HEK293 (cell line): ENCODE measurements at regions not wholly inside any gene's neighbourhood (a gene's known extent, or its start where the extent isn't known, plus 50 kb on each side); places are given as distances from the start of the nearest gene placed in this dataset.

Experiments used
- CTCF ChIA-PET: fragments of 350-600 bp; formaldehyde crosslinking; extraction: SDS; loops from one replicate; lab custom pipeline; 2021; ENCODE audit warnings: antibody characterized with exemption; lab: Yijun Ruan, JAX
- POLR2A ChIA-PET: fragments of 300-600 bp; formaldehyde crosslinking; extraction: SDS; loops from one replicate; lab custom pipeline; 2020; ENCODE audit warnings: antibody characterized with exemption, inconsistent platforms; lab: Yijun Ruan, JAX
- H3K27ac ChIP-seq: fragments of 200-500 bp; sonication (Bioruptor generic); 2 replicates; pipeline ENCODE4 v1.5.1; 2014; ENCODE audit warnings: low read depth, low read length, control low read depth, inconsistent platforms; ENCODE audit errors: extremely low read depth
- H3K36me3 ChIP-seq, 2 experiments: fragments of 200-500 bp in 1 of 2; sonication (Bioruptor generic) in 1 of 2; 1 replicate in 1 of 2; 2 replicates in 1 of 2; pipeline ENCODE4 v1.5.1; 2014 to 2017; ENCODE audit warnings: inconsistent platforms in 2 of 2, low read length in 2 of 2; ENCODE audit not compliant: control insufficient read depth in 2 of 2, insufficient read depth in 1 of 2
- H3K4me1 ChIP-seq: fragments of 200-500 bp; sonication (Bioruptor generic); 2 replicates; pipeline ENCODE4 v1.5.1; 2014; ENCODE audit warnings: mild to moderate bottlenecking, low read length, inconsistent platforms; ENCODE audit not compliant: control insufficient read depth, insufficient read depth
- H3K4me3 ChIP-seq: 2 replicates; pipeline ENCODE4 v1.5.1; 2011; ENCODE audit warnings: low read depth, mild to moderate bottlenecking, control low read depth, low read length, moderate library complexity
- H3K9me3 ChIP-seq: fragments of 200-500 bp; sonication (Bioruptor generic); 2 replicates; pipeline ENCODE4 v1.5.1; 2014; ENCODE audit warnings: low read depth, low read length, inconsistent platforms; ENCODE audit not compliant: control insufficient read depth, insufficient read depth
- MEIS1 ChIP-seq: sonication (generic); formaldehyde crosslinking; IDR thresholded peaks from 2 replicates; pipeline ENCODE4 v1.8.1; 2022; ENCODE audit warnings: missing genetic modification reagents, mild to moderate bottlenecking, borderline replicate concordance
- SCRT1 ChIP-seq: fragments of 450-650 bp; formaldehyde crosslinking; IDR thresholded peaks from 2 replicates; pipeline ENCODE4 v1.5.1; 2016; ENCODE audit warnings: missing biosample characterization, missing genetic modification characterization, borderline replicate concordance
- ZNF19 ChIP-seq: fragments of 450-650 bp; formaldehyde crosslinking; IDR thresholded peaks from 2 replicates; pipeline ENCODE4; 2016; ENCODE audit warnings: missing biosample characterization, missing genetic modification characterization, low read depth
- ZNF202 ChIP-seq: fragments of 450-650 bp; formaldehyde crosslinking; IDR thresholded peaks from 2 replicates; pipeline ENCODE4 v1.5.1; 2016; ENCODE audit warnings: missing biosample characterization, missing genetic modification characterization, borderline replicate concordance
- ZNF292 ChIP-seq: fragments of 450-650 bp; formaldehyde crosslinking; IDR thresholded peaks from 2 replicates; pipeline ENCODE4 v1.5.1; 2016; ENCODE audit warnings: low read depth, missing biosample characterization, missing genetic modification characterization, borderline replicate concordance
- ZNF423 ChIP-seq: fragments of 450-650 bp; formaldehyde crosslinking; IDR thresholded peaks from 2 replicates; pipeline ENCODE4 v1.5.1; 2016; ENCODE audit warnings: missing biosample characterization, missing genetic modification characterization
- ZNF473 ChIP-seq: fragments of 450-650 bp; formaldehyde crosslinking; IDR thresholded peaks from 2 replicates; pipeline ENCODE4 v1.5.1; 2017; ENCODE audit warnings: missing biosample characterization, missing genetic modification characterization
- ZNF555 ChIP-seq: fragments of 450-650 bp; formaldehyde crosslinking; conservative IDR thresholded peaks from 2 replicates; pipeline ENCODE4 v1.5.1; 2017; ENCODE audit warnings: missing biosample characterization, mild to moderate bottlenecking, missing genetic modification characterization, inconsistent platforms
- ZNF558 ChIP-seq: fragments of 450-650 bp; formaldehyde crosslinking; IDR thresholded peaks from 2 replicates; pipeline ENCODE4 v1.5.1; 2016; ENCODE audit warnings: missing biosample characterization, missing genetic modification characterization
- ZNF624 ChIP-seq: fragments of 450-650 bp; formaldehyde crosslinking; IDR thresholded peaks from 2 replicates; pipeline ENCODE4 v1.5.1; 2017; ENCODE audit warnings: missing biosample characterization, missing genetic modification characterization
- ZNF664 ChIP-seq: fragments of 450-650 bp; formaldehyde crosslinking; IDR thresholded peaks from 2 replicates; pipeline ENCODE4 v1.5.1; 2016; ENCODE audit warnings: missing biosample characterization, missing genetic modification characterization
- ZSCAN23 ChIP-seq: fragments of 450-650 bp; formaldehyde crosslinking; IDR thresholded peaks from 2 replicates; pipeline ENCODE4 v1.5.1; 2016; ENCODE audit warnings: missing biosample characterization, missing genetic modification characterization
- TF ChIP-seq, protein P1 (sequence below): fragments of 450-650 bp; formaldehyde crosslinking; conservative IDR thresholded peaks from 2 replicates; pipeline ENCODE4 v1.5.1; 2016; ENCODE audit warnings: low read depth, missing biosample characterization, missing genetic modification characterization
- TF ChIP-seq, protein P2 (sequence below): fragments of 450-650 bp; formaldehyde crosslinking; IDR thresholded peaks from 2 replicates; pipeline ENCODE4 v1.5.1; 2016; ENCODE audit warnings: missing biosample characterization, missing genetic modification characterization
- TF ChIP-seq, protein P3 (sequence below): fragments of 450-650 bp; formaldehyde crosslinking; IDR thresholded peaks from 2 replicates; pipeline ENCODE4 v1.5.1; 2016; ENCODE audit warnings: missing biosample characterization, missing genetic modification characterization

DNA sequence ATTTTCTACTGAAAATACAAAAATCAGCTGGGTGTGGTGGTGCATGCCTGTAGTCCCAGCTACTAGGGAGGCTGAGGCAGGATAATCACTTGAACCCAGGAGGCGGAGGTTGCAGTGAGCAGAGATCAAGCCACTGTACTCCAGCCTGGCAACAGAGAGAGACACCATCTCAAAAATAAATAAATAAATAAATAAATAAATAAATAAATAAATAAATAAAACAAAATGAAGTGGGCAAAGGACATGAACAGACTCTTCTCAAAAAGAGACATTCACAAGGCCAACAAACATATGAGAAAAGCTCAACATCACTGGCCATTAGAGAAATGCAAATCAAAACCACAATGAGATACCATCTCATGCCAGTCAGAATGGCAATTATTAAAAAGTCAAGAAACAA lies 1097.6 kb downstream of the FAT4 start (continued):
- TF ChIP-seq, protein P1, sequence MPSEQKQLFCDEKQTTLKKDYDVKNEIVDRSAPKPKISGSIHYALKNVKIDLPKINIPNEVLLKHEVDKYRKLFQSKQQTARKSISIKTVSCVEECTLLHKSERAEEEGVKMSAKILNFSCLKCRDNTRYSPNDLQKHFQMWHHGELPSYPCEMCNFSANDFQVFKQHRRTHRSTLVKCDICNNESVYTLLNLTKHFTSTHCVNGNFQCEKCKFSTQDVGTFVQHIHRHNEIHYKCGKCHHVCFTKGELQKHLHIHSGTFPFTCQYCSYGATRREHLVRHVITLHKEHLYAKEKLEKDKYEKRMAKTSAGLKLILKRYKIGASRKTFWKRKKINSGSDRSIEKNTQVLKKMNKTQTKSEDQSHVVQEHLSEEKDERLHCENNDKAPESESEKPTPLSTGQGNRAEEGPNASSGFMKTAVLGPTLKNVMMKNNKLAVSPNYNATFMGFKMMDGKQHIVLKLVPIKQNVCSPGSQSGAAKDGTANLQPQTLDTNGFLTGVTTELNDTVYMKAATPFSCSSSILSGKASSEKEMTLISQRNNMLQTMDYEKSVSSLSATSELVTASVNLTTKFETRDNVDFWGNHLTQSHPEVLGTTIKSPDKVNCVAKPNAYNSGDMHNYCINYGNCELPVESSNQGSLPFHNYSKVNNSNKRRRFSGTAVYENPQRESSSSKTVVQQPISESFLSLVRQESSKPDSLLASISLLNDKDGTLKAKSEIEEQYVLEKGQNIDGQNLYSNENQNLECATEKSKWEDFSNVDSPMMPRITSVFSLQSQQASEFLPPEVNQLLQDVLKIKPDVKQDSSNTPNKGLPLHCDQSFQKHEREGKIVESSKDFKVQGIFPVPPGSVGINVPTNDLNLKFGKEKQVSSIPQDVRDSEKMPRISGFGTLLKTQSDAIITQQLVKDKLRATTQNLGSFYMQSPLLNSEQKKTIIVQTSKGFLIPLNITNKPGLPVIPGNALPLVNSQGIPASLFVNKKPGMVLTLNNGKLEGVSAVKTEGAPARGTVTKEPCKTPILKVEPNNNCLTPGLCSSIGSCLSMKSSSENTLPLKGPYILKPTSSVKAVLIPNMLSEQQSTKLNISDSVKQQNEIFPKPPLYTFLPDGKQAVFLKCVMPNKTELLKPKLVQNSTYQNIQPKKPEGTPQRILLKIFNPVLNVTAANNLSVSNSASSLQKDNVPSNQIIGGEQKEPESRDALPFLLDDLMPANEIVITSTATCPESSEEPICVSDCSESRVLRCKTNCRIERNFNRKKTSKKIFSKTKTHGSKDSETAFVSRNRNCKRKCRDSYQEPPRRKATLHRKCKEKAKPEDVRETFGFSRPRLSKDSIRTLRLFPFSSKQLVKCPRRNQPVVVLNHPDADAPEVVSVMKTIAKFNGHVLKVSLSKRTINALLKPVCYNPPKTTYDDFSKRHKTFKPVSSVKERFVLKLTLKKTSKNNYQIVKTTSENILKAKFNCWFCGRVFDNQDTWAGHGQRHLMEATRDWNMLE (tag by site-specific recombination): peak; percentile 80
- TF ChIP-seq ZNF292 (tag by site-specific recombination): 0 out of 2 replicates have a peak, but pooled peaks have one; percentile 27
- peak; percentile 72; the same call in 1 of the 2 replicates for TF ChIP-seq ZNF558 (tag by site-specific recombination)
- peak; percentile 79 for TF ChIP-seq ZNF555 (tag by site-specific recombination)

DNA sequence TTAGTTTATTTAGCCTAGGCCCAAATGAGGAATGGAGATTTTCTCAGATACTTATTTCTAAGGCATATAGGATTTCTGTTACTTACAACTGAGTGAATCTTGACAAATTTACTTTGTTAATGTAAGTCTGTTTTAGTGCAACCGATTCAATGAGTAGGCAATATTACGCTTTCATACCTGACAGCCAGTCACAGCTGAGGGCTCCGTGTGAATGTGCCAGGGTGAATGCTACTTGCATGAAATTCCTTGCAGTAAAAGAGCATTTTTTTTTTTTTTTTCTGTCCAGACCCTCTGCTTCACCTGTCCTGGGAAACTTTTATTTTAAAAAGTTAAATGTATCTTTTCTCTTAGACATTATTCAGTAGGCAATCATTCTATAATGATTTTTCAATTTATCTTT lies 1100.0 kb downstream of the FAT4 start:
- Histone ChIP-seq H3K9me3 (no peaks in the 10 kb centered on the region), H3K36me3 (no peaks in the 10 kb centered on the region)
- CTCF ChIA-PET: no interaction called here
- TF ChIP-seq ZSCAN23 (tag by site-specific recombination): no peak
- TF ChIP-seq ZNF19 (tag by site-specific recombination): no peak
- no peak for TF ChIP-seq SCRT1 (tag by site-specific recombination)
- TF ChIP-seq, protein P2, sequence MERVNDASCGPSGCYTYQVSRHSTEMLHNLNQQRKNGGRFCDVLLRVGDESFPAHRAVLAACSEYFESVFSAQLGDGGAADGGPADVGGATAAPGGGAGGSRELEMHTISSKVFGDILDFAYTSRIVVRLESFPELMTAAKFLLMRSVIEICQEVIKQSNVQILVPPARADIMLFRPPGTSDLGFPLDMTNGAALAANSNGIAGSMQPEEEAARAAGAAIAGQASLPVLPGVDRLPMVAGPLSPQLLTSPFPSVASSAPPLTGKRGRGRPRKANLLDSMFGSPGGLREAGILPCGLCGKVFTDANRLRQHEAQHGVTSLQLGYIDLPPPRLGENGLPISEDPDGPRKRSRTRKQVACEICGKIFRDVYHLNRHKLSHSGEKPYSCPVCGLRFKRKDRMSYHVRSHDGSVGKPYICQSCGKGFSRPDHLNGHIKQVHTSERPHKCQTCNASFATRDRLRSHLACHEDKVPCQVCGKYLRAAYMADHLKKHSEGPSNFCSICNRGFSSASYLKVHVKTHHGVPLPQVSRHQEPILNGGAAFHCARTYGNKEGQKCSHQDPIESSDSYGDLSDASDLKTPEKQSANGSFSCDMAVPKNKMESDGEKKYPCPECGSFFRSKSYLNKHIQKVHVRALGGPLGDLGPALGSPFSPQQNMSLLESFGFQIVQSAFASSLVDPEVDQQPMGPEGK (tag by site-specific recombination): no peak
- no peak for TF ChIP-seq ZNF423 (tag by site-specific recombination)
- TF ChIP-seq ZNF664 (tag by site-specific recombination): no peak
- TF ChIP-seq ZNF624 (tag by site-specific recombination): no peak
- TF ChIP-seq ZNF473 (tag by site-specific recombination): no peak
- no peak for TF ChIP-seq MEIS1
- TF ChIP-seq, protein P3, sequence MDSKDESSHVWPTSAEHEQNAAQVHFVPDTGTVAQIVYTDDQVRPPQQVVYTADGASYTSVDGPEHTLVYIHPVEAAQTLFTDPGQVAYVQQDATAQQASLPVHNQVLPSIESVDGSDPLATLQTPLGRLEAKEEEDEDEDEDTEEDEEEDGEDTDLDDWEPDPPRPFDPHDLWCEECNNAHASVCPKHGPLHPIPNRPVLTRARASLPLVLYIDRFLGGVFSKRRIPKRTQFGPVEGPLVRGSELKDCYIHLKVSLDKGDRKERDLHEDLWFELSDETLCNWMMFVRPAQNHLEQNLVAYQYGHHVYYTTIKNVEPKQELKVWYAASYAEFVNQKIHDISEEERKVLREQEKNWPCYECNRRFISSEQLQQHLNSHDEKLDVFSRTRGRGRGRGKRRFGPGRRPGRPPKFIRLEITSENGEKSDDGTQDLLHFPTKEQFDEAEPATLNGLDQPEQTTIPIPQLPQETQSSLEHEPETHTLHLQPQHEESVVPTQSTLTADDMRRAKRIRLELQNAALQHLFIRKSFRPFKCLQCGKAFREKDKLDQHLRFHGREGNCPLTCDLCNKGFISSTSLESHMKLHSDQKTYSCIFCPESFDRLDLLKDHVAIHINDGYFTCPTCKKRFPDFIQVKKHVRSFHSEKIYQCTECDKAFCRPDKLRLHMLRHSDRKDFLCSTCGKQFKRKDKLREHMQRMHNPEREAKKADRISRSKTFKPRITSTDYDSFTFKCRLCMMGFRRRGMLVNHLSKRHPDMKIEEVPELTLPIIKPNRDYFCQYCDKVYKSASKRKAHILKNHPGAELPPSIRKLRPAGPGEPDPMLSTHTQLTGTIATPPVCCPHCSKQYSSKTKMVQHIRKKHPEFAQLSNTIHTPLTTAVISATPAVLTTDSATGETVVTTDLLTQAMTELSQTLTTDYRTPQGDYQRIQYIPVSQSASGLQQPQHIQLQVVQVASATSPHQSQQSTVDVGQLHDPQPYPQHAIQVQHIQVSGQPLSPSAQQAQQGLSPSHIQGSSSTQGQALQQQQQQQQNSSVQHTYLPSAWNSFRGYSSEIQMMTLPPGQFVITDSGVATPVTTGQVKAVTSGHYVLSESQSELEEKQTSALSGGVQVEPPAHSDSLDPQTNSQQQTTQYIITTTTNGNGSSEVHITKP: no peak
- no peak for TF ChIP-seq ZNF202 (tag by site-specific recombination)
- TF ChIP-seq, all 188 proteins: peak for 0
- H3K27ac ChIP-seq: no peak overlapping the region
- no peaks in the 10 kb centered on the region for H3K4me1 ChIP-seq
- H3K4me3 ChIP-seq: no peak overlapping the region
- POLR2A ChIA-PET: no interaction called here
